SH-SY5Y (cell line): ENCODE measurements at regions not wholly inside any gene's neighbourhood (a gene's known extent, or its start where the extent isn't known, plus 50 kb on each side); places are given as distances from the start of the nearest gene placed in this dataset.

Experiments
- GATA2 ChIP-seq: IDR thresholded peaks from 2 replicates; pipeline ENCODE4 v1.6.1; 2011; ENCODE audit warnings: mild to moderate bottlenecking, low read depth, low read length
- GATA3 ChIP-seq: IDR thresholded peaks from 2 replicates; pipeline ENCODE4 v1.6.1; 2011; ENCODE audit warnings: low read depth, mild to moderate bottlenecking, low read length, moderate library complexity

DNA sequence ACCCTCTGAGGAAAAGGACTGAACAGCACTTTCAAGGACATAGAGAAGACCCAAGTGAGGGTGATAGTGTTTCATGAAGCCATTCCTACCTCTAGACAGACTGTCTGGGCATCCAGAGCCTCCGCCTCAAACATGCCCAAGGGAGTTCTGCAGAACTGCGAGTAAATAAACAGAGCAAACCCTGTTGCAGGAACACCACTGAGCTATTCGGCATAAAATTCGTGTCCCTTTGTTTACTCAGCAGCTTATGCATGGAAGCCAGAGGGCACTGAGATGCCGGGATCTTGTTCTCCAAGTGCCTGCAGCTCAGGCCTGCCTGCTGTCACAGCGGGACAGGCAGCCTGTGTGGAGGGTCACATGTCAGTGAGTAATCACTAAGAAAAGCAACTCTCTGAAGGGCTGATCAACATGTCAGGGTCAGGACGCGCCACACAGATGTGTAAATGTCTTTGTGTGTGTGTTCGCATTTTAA, 164.9 kb upstream of the HEY2 start:
- no peak for TF ChIP-seq GATA2
- no peak for TF ChIP-seq GATA3
